GM12872 (cell line): ENCODE measurements at regions not wholly inside any gene's neighbourhood (a gene's known extent, or its start where the extent isn't known, plus 50 kb on each side); places are given as distances from the start of the nearest gene placed in this dataset.

Experiments used
- CTCF ChIP-seq: IDR thresholded peaks from 3 replicates; pipeline ENCODE4 v1.5.1; 2011; ENCODE audit warnings: low read depth, mild to moderate bottlenecking, low read length, moderate library complexity; ENCODE audit not compliant: insufficient read depth

DNA sequence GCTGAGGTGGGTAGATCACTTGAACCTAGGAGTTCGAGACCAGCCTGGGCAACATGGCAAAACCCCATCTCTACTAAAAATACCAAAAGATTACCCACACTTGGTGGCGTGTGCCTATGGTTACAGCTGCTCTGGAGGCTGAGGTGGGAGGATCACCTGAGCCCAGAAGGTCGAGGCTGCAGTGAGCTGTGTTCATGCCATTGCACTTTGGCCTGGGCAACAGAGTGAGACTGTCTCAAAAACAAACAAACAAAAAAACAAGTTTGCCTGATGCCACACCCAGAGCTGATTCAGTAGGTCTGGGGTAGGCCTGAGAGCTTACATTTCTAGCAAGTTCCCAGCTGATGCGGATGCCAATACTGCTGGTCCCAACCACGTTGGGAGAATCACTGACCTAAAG lies 60.5 kb upstream of the HSPA9 start:
- no peak for TF ChIP-seq CTCF

DNA sequence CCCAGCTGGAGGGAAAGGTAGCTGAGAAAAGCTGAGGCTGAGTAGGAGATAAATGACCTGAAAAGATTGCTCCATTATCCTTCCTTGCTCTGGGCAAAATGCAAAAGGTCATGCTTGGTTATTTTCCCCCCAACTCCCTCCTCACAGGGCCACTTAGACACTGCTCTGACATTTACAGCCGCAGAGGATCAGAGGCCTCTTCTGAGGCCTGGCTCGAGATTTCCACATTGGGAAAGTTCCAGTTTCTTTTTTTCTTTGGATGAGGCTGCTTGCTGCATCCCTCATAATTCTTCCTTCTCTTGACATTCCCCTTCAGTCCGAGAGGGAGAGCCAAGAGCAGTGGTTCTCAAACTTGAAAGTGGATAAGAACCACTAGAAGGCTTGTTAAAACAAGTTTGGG lies 60.1 kb upstream of the HSPA9 start:
- no peak for TF ChIP-seq CTCF

- peak; percentile 74 for TF ChIP-seq CTCF
Measured at GRCh38 chr5:138632900-138633489, 57.8 kb upstream of the HSPA9 start.

DNA sequence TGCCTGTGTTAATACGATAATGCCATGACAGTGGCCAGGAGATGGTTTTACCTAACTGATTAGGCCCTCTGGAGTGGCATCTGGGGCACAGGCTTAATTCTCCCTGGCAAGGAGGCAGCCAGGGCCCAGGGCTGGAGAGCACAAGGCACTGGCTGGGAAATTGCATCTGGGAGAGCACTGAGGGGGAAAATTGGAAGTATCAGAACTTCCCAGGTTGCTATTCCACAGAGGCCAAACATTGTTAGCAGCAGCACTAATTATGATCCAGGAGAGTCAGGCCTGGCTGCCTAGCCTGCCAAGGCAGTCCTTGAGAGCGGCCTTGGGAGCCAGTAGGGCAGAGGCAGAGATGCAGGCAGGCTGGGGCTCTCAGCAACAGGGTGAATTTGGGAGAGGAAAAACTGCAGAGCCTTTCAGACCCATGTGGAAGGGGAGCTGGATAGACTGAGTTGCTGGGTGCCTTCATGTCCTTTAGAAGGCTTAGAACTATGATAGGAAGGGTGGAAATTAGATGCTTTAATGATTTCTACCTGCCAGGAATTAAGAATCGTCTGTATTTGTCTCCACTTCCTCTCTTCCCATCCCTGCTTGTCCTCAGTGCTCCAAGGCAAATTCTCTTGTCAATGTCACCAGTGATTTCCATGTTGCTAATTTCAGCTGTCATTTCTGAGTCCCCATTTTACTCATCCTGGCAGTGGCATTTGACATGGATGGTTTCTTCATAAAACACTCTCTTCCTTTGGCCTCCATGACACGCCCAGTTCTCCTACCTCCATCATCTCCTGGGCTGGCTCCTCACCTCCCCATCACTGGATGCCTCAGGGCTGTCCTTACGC lies 56.1 kb upstream of the HSPA9 start:
- no peak for TF ChIP-seq CTCF

GRCh38 chr5:138629392-138629791 lies 54.2 kb upstream of the HSPA9 start:
- TF ChIP-seq CTCF, result no peak

DNA sequence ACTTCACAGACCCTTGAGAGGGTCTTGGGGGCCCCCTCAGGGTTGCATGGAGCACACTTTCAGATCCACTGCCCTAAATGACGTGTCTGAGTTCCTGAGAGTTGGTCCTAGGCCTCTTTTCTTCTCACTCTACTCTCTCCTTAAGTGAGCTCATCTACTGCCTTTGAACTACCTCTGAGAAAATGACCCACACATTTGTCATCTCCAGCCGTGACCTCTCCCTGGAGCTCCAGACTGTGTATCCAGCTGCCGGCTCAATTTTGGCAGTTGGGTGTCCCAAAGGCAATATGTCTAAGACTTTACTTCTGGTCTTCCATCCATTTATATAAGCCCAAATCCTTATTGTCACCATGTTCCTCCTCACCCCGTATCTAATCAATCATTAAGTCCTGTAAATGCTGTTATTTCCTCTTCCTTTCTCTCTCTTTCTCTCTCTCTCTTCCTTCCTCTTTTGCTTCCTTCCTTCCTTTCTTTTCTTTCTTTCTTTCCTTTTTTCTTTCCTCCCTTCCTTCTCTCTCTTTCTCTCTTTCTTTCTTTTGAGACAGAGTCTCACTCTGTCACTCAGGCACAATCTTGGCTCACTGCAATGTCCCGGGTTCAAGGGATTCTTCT lies 51.2 kb upstream of the HSPA9 start:
- no peak for TF ChIP-seq CTCF

DNA sequence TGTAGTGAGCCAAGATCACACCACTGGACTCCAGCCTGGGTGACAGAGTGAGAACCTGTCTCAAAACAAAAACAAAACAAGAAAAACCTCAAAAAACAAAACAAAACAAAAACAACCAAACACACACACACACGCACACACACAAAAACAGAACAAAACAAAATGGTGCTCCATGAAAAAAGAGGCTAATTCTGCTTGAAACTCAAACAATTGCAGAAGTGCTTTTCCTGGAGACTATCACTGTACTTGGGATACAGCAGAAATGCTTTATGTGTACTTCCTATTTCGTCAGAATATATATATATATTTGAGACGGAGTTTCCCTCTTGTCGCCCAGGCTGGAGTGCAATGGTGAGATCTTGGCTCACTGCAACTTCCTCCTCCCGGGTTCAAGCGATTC lies 49.9 kb upstream of the HSPA9 start:
- TF ChIP-seq CTCF, result no peak
